NB4 (cell line): ENCODE measurements at regions not wholly inside any gene's neighbourhood (a gene's known extent, or its start where the extent isn't known, plus 50 kb on each side); places are given as distances from the start of the nearest gene placed in this dataset.

Experiments
- DNase-seq: peaks from one replicate; pipeline ENCODE4 v3.0.0; 2010; ENCODE audit warnings: low read depth
- H3K4me3 ChIP-seq: one replicate; pipeline ENCODE4 v1.5.1; 2011; ENCODE audit warnings: mild to moderate bottlenecking, low read depth, low read length, moderate library complexity
- MYC ChIP-seq: IDR thresholded peaks from 2 replicates; pipeline ENCODE4 v1.6.1; 2011; ENCODE audit warnings: low read depth, low read length
- POLR2A ChIP-seq: IDR thresholded peaks from 2 replicates; pipeline ENCODE4 v1.6.1; 2011; ENCODE audit warnings: mild to moderate bottlenecking; ENCODE audit not compliant: insufficient read length; ENCODE audit errors: extremely low read depth
- TF ChIP-seq, protein P1 (sequence below): IDR thresholded peaks from 2 replicates; pipeline ENCODE4 v1.6.1; 2011; ENCODE audit warnings: low read depth, low read length
- TF ChIP-seq, protein P2 (sequence below): IDR thresholded peaks from one replicate; pipeline ENCODE4 v1.5.1; 2012; ENCODE audit warnings: low read depth, low read length

DNA sequence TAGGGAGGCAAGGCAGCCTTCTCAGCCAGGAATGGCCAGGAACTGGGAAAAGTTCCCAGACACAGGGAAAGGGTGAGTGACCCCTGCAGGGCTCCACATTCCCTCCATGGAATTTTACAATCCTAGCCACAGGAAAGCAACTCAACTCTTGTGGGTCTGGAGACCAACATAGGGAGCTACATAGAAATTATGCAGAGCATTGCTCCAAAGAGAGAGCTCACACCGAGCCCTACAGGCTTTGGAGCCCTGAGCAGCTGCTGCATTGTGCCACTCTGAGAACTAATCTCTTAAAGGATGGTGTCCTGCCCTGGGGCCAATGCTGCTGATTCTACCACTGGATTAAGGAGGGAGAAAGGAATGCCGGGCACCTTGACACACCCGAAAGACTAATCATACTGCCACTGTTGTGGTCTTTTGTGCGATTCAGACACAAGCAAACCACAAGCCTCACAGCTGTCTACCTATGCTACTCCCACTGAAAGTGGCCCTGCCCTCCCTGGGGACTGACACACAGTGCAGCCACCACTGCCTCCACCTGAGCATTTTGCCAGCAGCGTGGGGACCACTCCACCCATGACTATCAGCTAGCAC is 1089.8 kb upstream of the NUDT12 start:
- no peak for DNase-seq
- no peak overlapping the region for H3K4me3 ChIP-seq
- TF ChIP-seq, protein P1, sequence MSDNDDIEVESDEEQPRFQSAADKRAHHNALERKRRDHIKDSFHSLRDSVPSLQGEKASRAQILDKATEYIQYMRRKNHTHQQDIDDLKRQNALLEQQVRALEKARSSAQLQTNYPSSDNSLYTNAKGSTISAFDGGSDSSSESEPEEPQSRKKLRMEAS = no peak
- TF ChIP-seq MYC (no peak), POLR2A (no peak)
- TF ChIP-seq, protein P2, sequence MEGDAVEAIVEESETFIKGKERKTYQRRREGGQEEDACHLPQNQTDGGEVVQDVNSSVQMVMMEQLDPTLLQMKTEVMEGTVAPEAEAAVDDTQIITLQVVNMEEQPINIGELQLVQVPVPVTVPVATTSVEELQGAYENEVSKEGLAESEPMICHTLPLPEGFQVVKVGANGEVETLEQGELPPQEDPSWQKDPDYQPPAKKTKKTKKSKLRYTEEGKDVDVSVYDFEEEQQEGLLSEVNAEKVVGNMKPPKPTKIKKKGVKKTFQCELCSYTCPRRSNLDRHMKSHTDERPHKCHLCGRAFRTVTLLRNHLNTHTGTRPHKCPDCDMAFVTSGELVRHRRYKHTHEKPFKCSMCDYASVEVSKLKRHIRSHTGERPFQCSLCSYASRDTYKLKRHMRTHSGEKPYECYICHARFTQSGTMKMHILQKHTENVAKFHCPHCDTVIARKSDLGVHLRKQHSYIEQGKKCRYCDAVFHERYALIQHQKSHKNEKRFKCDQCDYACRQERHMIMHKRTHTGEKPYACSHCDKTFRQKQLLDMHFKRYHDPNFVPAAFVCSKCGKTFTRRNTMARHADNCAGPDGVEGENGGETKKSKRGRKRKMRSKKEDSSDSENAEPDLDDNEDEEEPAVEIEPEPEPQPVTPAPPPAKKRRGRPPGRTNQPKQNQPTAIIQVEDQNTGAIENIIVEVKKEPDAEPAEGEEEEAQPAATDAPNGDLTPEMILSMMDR = no peak

DNA sequence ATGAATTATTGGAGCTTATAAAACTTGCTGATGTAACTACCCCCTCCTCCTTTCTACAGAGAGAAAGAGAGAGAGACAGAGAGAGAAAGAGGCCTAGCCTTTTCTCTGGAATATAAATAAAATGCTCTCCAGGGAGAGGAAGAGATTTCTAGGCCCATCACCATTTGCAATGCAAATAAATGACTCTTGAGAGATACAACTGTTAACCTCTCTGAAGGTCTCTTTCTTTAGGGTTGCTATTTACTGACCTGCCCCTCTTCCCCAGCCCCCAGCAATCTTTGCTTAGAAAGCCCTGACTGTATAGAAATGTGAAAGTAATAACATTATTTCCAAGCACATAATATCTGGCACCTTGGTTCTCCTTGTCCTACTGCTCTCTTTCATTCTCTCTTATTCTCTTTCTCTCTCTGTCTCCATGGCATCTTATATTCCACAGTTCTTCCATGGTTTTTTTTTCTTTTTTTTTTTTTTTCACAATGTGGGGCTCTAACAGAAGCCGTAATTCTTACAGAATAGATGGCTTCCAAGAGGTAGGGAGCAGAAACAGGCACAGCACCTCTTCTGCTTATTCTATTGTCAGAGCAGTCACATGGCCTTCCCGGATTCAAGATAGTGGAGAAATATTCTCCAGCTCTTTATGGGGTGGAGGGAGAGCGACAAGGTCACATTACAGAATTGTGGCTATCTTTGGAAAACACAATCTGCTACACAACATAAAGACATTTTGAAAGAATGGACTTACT is 1087.9 kb upstream of the NUDT12 start:
- no peak overlapping the region for H3K4me3 ChIP-seq
- TF ChIP-seq, protein P1 = no peak
- TF ChIP-seq POLR2A (no peak), MYC (no peak)
- TF ChIP-seq, protein P2 = no peak
- no peak for DNase-seq

DNA sequence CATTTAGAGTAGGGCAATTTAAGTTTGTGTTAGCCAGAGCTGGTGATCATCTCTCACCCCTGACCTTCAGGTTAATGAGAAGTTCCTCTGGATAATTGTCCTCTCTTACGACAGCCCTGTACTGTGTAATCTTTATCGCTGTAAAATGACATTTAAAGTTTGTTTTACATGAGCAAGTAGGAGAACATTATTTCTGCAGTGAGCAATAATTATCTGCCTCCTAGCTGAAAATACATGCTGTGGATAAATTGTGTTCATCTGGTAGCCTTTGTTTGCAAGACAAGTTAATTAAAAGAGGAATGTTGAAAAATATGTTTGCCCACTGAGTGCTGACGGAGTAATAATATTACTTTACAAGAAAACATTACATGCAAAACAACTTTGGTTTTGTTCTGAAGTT is 1083.8 kb upstream of the NUDT12 start:
- DNase-seq = no peak
- no peak overlapping the region for H3K4me3 ChIP-seq
- TF ChIP-seq MYC (no peak), POLR2A (no peak)
- TF ChIP-seq, protein P1 = no peak
- TF ChIP-seq, protein P2 = no peak

DNA sequence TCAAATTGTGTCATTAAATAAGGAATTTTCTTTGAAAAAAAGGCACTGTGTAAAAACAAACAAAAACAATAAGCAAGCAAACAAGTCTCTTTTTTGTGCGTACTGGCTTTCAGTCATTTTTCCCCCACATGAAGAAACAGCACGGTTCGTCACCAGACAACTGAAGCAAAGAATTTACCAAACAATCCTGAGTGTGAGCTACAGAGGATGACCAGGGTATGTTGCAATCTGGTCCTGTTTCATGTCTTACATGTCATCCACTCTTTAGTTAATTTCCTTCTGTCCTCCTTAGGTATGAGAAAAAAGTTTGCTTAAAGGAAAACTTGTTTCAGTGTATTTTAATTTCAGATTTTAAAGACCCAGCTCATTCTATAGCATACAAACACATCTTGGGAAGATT is 1080.7 kb upstream of the NUDT12 start:
- H3K4me3 ChIP-seq = no peak overlapping the region
- TF ChIP-seq MYC (no peak), POLR2A (no peak)
- TF ChIP-seq, protein P2 = no peak
- TF ChIP-seq, protein P1 = no peak
- DNase-seq = peak; percentile 3

DNA sequence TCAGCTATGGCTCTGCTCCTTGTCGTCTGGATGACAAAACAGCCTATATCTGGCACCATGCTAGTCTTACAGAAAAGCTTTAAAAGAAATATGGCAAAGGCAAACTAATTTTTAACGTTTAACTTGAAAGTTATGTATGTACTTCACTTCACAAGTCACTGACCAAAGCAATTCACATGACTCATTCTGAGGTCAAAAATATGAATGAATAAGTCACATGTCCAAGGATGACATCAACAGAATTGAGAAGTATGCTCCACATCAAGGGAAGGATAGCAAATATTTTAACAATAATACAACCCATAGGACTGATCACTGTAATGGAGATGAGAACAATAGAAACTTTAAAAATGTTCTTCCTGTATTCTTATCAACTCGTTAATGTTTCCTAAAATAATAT is 1072.6 kb upstream of the NUDT12 start:
- no peak for DNase-seq
- TF ChIP-seq, protein P2 = no peak
- no peak for TF ChIP-seq MYC
- no peak for TF ChIP-seq POLR2A
- TF ChIP-seq, protein P1 = no peak
- no peak overlapping the region for H3K4me3 ChIP-seq
